NOMO-1 (cell line): ENCODE measurements at regions not wholly inside any gene's neighbourhood (a gene's known extent, or its start where the extent isn't known, plus 50 kb on each side); places are given as distances from the start of the nearest gene placed in this dataset.
"Not testable (repeated sequence)": the region's sequence is repeated elsewhere in the genome, so short reads cannot be mapped to it uniquely, and the experiment has no call there.

ENCODE experiments used
- DNase-seq, 2 experiments: peaks; one replicate each; lab custom pipeline; 2025; ENCODE audit not compliant: unreplicated experiment in 2 of 2; lab: John Stamatoyannopoulos, UW

DNA sequence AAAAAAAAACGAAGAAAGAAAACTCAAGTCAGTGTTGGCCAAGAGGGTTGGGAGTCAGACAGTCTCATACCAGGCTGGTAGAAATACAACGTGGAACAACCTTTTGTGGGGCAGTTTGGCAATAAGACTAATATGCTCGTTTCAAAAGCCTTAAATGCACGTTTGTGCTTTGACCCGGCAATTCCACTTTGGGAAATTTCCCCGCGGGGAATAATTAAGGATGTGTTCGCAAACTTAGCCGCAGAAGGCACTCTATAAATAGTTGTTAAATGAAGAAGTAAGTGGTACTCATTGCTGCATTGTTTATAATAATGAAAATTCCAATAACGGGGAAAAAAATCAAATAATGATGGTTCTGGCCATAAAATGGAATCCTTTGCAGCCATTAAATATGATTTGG lies 664.8 kb upstream of the EEF2KMT start:
- DNase-seq: no peak

GRCh38 chr16:5761592-5761991 lies 664.0 kb upstream of the EEF2KMT start:
- no peak for DNase-seq

GRCh38 chr16:5758281-5758680 lies 660.7 kb upstream of the EEF2KMT start:
- DNase-seq: no peak

GRCh38 chr16:5756969-5757368 lies 659.4 kb upstream of the EEF2KMT start:
- DNase-seq: no peak

- DNase-seq: no peak
Observed at GRCh38 chr16:5753381-5753780, 655.8 kb upstream of the EEF2KMT start.

DNA sequence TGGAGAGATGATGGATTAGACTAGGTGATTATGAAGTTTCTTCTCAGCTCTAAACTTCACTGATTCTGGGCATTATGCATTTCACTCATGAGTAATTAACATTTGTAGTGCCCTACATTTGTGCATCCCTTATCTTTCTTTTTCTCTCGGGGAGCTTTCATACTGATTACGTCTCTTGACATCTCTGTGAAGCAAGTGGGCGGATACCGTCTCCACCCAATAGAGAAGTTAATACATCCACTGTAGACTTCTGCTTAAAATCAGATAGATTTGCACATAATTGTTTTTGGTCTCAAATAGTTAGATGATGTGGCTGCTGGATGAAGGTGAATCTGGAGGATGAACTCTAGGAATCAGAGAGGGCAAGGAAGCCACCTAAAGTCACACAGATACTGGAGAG lies 653.6 kb upstream of the EEF2KMT start:
- no peak for DNase-seq

DNA sequence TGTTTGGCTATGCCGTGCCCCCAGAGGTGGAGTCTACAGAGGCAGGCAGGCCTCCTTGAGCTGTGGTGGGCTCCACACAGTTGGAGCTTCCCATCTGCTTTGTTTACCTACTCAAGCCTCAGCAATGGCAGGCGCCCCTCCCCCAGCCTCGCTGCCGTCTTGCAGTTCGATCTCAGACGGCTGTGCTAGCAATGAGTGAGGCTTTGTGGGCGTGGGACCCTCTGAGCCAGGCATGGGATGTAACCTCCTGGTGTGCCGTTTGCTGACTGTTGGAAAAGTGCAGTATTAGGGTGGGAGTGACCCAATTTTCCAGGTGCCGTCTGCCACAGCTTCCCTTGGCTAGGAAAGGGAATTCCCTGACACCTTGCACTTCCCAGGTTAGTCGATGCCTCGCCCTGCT lies 652.8 kb upstream of the EEF2KMT start:
- DNase-seq: not testable (repeated sequence)

DNA sequence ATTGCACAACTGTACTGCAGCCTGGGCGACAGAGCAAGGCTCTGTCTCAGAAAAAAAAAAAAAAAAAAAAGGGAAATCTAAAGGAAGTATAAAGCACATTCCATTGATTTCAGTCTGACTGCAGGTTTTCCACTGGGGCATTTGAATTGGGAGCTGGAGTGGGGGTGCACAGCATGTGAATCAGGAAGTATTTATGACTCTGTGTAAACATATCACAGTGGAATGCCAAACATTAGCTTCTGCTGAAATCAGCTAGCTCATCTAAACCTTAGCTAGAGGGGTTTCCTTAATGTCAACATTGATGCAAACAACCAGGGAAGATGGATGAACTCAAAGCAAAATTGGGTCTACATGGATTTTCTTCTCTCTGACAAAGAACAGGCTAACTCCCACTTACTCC lies 641.0 kb upstream of the EEF2KMT start:
- no peak for DNase-seq

GRCh38 chr16:5736209-5736930 lies 638.8 kb upstream of the EEF2KMT start:
- no peak for DNase-seq

DNA sequence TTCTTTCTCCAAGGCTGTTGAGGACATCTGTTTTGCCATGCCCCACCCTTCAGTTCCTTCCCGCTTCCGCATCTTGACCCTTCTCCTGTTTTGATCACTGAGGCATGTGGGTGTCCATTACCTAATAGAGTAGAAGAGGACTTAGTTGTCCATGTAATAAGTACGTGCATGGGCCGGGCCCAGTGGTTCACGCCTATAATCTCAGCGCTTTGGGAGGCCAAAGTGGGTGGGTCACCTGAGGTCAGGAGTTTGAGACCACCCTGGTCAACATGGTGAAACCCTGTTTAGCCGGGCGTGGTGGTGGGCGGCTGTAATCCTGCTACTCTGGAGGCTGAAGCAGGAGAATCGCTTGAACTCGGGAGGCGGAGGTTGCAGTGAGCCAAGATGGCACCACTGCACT lies 637.8 kb upstream of the EEF2KMT start:
- DNase-seq: no peak

GRCh38 chr16:5730783-5731182 lies 633.2 kb upstream of the EEF2KMT start:
- no peak for DNase-seq

- DNase-seq: no peak
Observed at GRCh38 chr16:5722116-5722619, 624.6 kb upstream of the EEF2KMT start.

- no peak for DNase-seq
Observed at GRCh38 chr16:5715155-5715554, 617.6 kb upstream of the EEF2KMT start.

- no peak for DNase-seq
Observed at GRCh38 chr16:5709889-5710288, 612.3 kb upstream of the EEF2KMT start.

- no peak for DNase-seq
Observed at GRCh38 chr16:5706211-5706610, 608.6 kb upstream of the EEF2KMT start.

GRCh38 chr16:5704271-5704670 lies 606.7 kb upstream of the EEF2KMT start:
- no peak for DNase-seq

DNA sequence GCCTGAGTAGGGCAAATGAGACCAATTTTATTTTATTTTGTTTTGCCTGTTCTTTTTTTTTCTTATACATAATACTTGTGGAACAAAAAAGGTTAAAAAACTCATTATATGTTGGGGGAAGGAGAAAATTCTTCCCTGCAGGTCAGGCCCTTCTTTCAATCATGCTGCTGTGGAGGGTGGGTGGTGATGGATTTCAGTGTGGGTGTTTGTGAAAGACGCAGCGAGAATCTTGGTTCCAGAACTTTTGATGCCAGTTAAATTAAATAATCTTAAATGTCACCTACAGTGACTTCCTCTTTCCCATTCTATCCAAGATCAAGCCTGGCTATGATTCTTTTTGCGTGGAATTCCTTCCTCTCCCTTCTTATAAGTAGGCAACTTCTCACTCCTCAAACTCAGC lies 595.8 kb upstream of the EEF2KMT start:
- no peak for DNase-seq

DNA sequence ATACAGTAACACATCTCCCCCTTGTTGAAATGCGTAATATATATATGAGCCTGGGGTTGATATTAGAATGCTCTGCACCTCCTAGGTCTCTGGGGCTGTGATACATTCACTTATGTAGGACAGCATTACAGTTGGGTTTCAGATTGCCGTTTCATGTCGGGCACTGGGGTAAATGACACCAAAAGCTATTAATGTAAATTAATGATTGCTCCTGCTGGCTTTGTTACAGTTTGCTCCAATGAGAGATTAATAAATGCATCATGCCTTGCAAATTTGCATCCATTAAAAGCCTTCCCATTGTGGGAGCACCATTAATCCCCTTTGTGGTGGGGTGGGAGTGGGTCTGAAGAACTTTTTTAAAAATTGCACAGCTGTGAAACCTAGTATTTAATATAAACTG lies 584.4 kb upstream of the EEF2KMT start:
- no peak for DNase-seq

- DNase-seq: no peak
Observed at GRCh38 chr16:5678371-5678770, 580.8 kb upstream of the EEF2KMT start.

DNA sequence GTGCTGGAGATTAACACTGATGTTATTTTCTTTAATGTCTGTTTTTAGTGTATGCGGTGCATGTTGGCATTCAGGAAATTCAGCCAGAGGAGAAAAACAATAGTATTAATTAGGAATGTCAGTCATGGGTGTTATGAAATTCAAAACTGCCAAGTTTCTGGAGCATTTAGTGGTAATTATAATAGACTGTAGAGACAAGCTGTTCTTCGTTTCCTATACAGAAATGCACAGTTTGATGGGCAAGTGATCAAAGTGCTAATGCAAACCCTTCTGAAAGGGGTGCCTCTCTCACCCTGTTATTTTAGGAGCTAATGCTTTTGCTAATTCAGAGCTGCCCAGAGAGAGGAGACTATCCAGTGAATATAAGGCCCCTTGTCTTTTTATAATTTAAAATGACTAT lies 573.8 kb upstream of the EEF2KMT start:
- no peak for DNase-seq

GRCh38 chr16:5670198-5670597 lies 572.6 kb upstream of the EEF2KMT start:
- no peak for DNase-seq

- DNase-seq: no peak
Observed at GRCh38 chr16:5668553-5668952, 571.0 kb upstream of the EEF2KMT start.

- no peak for DNase-seq
Observed at GRCh38 chr16:5665834-5666233, 568.2 kb upstream of the EEF2KMT start.
